Retinal pigment epithelial cell (primary cell): ENCODE measurements at regions not wholly inside any gene's neighbourhood (a gene's known extent, or its start where the extent isn't known, plus 50 kb on each side); places are given as distances from the start of the nearest gene placed in this dataset.
A peak's percentile ranks its signal among the peaks of the same experiment; 100 is the strongest.

Experiments used
- DNase-seq: peaks from one replicate; pipeline ENCODE4 v3.0.0-alpha.2; 2010; ENCODE audit warnings: low read depth
- H3K4me3 ChIP-seq: 2 replicates; pipeline ENCODE4 v1.5.1; 2011; ENCODE audit warnings: mild to moderate bottlenecking, low read length, control low read depth, moderate library complexity
- TF ChIP-seq, protein P1 (sequence below): conservative IDR thresholded peaks from 2 replicates; pipeline ENCODE4 v1.5.1; 2011; ENCODE audit warnings: low read depth, low read length, control low read depth, inconsistent platforms

DNA sequence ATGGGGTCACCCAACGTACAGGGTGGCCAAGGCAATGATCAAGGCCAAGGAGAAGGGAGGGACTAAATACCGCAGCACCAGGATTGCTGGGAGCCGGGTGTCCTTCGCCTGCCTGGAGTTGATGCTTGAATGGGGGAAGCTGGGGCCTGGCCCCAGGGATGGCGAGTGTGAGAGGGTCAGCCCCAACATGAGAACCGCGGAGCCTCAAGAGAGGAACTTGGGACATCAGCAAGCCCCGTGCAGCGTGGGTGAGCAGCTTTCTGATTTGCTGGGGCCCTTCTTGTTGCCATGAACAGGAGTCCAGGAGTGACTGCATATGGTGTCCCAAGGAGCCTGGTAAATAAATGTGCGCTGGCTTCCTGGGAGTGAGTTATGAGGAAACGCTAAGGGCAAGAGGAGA, 72.8 kb upstream of the PITRM1 start:
- no peak for DNase-seq
- H3K4me3 ChIP-seq = no peak overlapping the region
- TF ChIP-seq, protein P1, sequence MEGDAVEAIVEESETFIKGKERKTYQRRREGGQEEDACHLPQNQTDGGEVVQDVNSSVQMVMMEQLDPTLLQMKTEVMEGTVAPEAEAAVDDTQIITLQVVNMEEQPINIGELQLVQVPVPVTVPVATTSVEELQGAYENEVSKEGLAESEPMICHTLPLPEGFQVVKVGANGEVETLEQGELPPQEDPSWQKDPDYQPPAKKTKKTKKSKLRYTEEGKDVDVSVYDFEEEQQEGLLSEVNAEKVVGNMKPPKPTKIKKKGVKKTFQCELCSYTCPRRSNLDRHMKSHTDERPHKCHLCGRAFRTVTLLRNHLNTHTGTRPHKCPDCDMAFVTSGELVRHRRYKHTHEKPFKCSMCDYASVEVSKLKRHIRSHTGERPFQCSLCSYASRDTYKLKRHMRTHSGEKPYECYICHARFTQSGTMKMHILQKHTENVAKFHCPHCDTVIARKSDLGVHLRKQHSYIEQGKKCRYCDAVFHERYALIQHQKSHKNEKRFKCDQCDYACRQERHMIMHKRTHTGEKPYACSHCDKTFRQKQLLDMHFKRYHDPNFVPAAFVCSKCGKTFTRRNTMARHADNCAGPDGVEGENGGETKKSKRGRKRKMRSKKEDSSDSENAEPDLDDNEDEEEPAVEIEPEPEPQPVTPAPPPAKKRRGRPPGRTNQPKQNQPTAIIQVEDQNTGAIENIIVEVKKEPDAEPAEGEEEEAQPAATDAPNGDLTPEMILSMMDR = no peak

DNA sequence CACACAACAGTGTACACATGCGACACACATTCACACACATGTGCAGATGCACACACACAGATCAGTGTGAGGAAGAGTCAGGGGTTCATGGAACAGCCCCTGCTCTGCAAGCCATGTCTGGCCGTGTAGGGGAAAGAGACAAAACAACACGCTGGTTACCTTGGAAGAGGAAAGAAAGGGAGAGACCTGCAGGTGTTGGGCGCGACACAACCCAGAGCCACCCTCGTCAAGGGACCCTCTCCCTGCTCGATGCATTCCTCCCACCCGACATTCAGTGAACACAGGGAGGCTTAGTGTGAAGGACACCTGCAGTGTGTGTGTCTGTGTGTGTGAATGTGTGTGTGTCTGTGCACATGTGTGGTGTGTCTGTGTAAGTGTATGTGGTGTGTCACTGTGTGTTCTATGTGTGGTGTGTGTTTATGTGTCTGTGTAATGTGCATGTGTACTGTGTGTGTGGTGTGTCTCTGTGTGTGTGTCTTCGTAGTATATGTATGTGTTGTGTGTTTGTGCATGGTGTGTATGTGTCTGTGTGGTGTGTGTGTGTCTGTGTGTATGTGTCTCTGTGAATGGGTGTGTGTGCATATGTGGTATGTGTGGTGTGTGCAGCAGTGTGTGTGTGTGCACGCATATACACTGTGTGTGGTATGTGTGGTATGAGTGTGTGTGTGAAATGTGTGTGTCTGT, 69.5 kb upstream of the PITRM1 start:
- no peak for DNase-seq
- no peak overlapping the region for H3K4me3 ChIP-seq
- TF ChIP-seq, protein P1 = no peak

DNA sequence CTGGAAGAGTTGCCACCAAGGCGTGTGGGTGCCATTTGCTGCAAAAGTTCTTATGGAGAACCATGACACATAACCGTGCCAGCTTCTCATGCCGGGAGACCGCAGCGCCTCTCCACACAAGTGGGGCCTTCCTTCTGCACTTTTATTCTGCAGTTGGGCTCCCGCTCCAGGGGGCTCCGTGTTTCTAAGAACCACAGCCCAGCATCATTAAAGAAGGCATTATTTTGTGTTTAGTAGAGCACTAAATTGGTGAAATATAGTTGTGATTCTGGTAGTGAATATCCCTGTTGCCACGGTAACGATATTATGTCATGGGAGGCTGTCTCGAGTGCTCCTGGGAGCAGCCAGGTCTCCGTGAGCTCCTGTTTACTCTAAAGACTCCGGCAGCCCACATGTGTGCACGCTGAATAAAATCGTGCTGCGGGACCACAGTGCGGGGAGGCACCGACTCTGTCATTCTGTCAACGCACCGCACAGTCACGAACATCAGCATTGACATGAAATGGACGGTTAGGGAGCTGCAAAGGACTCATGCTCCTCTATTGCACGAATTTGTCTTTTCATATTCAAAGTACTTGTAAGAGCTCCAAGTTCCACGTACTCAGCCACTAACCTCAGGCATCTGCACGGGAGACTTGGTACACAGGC, 68.8 kb upstream of the PITRM1 start:
- H3K4me3 ChIP-seq = no peak overlapping the region
- TF ChIP-seq, protein P1 = no peak
- no peak for DNase-seq

DNA sequence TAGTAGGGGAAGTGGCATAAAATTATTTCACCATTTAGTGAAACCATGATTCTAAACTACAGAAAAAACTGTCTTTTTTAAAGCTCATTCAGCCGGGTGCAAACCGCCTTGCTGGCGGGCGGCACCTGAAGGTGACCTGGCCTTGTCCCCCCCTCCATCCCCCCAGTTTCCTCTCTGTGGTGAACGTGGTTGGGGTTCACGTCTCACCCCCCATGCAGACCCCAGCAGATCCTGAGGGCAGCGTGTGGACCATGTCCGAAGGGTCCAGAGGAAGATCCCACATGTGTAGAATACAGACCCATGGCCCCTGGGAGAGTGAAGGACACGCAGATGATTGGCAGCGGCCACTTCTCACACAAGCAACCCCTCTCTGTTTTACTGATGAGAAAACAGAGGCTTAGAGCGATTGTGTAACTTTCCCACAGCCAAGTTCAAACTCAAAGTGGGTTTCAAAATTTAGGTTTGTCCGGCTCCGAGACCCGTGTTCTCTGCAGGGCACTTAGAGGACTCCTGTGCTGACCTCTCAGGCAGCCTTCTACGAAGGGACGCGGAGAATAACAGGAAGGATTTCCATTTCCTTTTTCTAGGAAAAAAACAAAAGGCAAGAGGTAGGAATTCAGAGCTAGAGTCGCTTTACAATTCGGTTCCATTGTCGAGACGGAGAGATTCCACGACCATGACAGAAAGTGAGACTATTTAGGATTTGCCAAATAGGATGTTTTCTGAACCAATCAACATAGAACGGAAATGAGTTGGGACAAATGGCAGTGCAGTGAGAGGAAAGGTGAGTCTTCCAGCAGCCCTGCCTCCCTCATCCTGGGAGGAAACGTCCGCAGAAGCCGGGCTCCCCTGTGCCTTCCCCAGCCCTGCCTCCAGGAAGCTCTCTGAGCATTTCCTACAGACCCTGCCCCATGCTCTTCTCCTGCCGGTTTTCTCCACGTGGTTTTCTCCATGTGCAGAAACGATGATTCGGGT, 67.6 kb upstream of the PITRM1 start:
- no peak overlapping the region for H3K4me3 ChIP-seq

DNA sequence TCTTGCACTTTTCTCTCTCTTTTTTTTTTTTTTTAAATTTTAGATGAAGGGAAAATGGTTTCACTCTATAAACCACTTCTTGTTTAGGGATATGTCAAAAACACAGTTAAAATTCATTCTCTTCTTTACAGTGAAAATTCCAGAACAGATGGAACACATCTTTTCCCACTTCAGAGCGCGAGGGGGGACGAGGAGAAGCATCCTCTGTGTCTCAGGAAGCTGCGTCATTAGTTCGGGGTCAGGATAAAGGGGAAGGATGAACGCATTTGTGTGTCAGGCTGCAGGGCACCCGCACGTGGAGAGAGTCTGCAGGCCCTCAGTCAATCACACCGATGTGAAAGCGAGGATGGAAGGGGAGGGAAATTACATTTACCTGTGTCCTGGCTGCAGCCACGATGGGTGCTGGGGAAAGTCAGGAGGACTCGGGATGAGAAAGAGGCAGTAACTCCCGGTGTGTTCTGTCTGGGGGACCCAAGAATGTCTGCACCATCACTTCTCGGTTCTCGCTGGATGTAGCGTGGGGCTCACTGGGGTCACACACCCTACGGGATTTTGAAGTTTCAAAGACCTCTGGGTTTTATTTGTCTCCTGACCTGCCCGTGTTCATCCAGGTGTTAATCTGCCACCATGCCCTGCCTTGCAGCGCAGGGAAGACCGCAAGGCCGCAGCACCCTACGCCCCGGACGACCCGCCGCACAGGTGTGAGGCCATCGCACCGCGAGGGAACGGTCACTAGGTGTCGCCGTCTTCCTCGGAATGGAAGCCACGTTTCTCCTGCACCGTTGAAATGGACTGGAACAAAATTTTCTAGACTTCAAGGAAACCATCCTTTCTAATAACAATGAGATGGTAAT, 66.7 kb upstream of the PITRM1 start:
- H3K4me3 ChIP-seq = no peak overlapping the region
- TF ChIP-seq, protein P1 = peak; percentile 85
- DNase-seq = no peak

More for the DNA sequence above, 67.6 kb upstream of the PITRM1 start:
- TF ChIP-seq, protein P1 = no peak
- no peak for DNase-seq

DNA sequence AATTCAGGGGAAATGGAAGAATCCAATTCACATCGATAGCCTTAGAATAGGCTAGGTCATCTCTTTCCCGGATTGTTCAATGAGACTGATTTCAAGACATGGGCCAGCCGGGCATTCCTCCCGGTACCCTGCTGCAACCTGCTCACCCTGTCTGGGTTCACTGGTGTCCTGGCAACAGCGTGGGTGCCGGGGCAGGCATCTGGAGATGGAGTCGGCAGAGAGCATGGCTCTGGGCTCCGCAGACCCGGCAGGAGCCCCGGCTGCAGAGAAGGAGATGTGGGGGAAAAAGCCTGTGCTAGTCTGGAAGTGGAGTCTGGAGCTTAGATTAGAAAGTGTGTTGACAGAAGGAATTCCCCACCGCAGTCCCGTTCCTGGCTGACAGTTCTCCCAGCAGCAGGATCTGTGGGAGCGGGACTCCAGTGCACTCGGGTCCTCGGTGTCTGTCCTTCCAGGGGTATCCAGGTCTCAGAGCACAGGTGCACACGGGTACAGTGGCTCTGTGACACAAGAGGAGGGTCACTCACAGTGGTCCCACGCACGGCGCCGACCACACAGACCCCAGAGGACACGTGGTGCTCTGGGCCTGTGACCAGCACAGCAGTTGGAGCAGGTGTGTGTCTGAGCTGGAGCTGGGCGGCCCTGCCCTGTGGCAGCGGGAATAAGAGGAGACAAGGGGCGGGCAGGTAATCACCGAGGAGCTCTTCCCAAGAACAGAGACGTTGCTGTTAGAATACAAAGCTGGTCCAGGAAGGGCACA, 65.7 kb upstream of the PITRM1 start:
- TF ChIP-seq, protein P1 = no peak
- no peak for DNase-seq

More for the DNA sequence above, 65.7 kb upstream of the PITRM1 start:
- no peak overlapping the region for H3K4me3 ChIP-seq
